BLaER1 treated with 17β-estradiol and CSF1 and Interleukin-3, amounts not matched to agents 10 nM and 100 nM (cell line): ENCODE measurements at regions not wholly inside any gene's neighbourhood (a gene's known extent, or its start where the extent isn't known, plus 50 kb on each side); places are given as distances from the start of the nearest gene placed in this dataset.

Experiments
- H3K27ac ChIP-seq, 11 experiments: shearing (Covaris generic); formaldehyde crosslinking; 2 replicates each; pipeline ENCODE4 v1.8.1; 2022
- H3K27me3 ChIP-seq, 11 experiments: shearing (Covaris generic); formaldehyde crosslinking; 2 replicates each; pipeline ENCODE4 v1.8.1; 2022
- H3K36me3 ChIP-seq, 11 experiments: shearing (Covaris generic); formaldehyde crosslinking; 2 replicates each; pipeline ENCODE4 v1.8.1; 2022
- H3K4me1 ChIP-seq, 10 experiments: shearing (Covaris generic); formaldehyde crosslinking; 2 replicates each; pipeline ENCODE4 v1.8.1; 2022
- H3K4me2 ChIP-seq, 11 experiments: shearing (Covaris generic); formaldehyde crosslinking; 2 replicates each; pipeline ENCODE4 v1.8.1; 2022
- H3K4me3 ChIP-seq, 10 experiments: shearing (Covaris generic); formaldehyde crosslinking; 2 replicates each; pipeline ENCODE4 v1.8.1; 2022
- H3K9ac ChIP-seq, 11 experiments: shearing (Covaris generic); formaldehyde crosslinking; 2 replicates each; pipeline ENCODE4 v1.8.1; 2022
- H3K9me3 ChIP-seq, 11 experiments: shearing (Covaris generic); formaldehyde crosslinking; replicated peaks in 1 of 11; 2 replicates each; pipeline ENCODE4 v1.8.1; 2022
- H4K20me1 ChIP-seq, 11 experiments: shearing (Covaris generic); formaldehyde crosslinking; 2 replicates each; pipeline ENCODE4 v1.8.1; 2022
- Cebpa-rat ChIP-seq, 11 experiments: shearing (Covaris generic); IDR thresholded peaks; 2 replicates each; pipeline ENCODE4 v1.8.1; 2022

DNA sequence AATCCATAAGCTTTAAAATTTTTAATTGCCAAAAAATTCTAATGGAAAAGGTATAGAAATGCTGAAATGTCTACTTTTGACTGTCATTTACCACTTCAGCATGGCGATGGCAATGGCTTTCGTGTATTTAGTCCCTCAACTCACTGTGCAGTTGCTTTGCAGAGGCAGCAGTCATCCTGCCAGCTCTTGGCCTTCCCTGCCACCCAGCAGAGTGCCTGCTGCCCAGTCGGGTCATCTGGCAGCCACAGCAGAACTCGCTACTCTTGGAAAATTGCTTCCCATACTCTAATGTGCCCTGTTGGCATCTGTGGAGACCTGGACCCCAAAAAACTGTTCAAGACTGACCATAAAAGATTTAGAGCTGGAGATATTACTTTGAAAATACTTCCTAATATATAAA, 383.2 kb downstream of the UQCRFS1 start:
- no peaks in the 10 kb centered on the region for H4K20me1 ChIP-seq
- H3K9me3 ChIP-seq: no peaks in the 10 kb centered on the region
- H3K4me1 ChIP-seq: no peaks in the 10 kb centered on the region
- TF ChIP-seq Cebpa-rat (IDR thresholded peaks at IDR 0.05): no peak
- no peak overlapping the region for H3K27ac ChIP-seq
- no peak overlapping the region for H3K9ac ChIP-seq
- no peak overlapping the region for H3K4me3 ChIP-seq
- no peaks in the 10 kb centered on the region for H3K36me3 ChIP-seq
- H3K27me3 ChIP-seq: no peaks in the 10 kb centered on the region; a peak in 1 of 22 replicates
- H3K4me2 ChIP-seq: no peak overlapping the region

DNA sequence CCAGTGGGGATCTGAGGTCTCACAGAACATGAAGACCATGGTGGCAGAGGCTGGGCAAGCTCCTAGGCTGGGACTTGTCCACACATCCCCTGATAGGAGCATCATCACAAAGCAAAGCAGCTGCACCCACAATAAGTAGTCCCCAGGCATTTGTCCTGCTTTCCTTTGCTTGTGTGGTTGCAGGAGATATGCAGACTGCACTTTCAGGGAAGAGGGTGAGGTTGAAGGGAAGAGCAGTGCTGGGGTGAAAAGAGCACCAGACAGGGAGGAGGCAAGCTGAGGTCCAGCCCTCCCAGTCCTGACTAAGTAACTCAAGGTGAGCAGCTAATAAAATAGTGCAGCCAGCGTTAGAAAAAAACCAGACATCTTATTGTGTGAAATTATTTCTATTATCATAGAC, 383.6 kb downstream of the UQCRFS1 start:
- TF ChIP-seq Cebpa-rat (IDR thresholded peaks at IDR 0.05): no peak
- H3K27me3 ChIP-seq: no peaks in the 10 kb centered on the region; a peak in 1 of 22 replicates

DNA sequence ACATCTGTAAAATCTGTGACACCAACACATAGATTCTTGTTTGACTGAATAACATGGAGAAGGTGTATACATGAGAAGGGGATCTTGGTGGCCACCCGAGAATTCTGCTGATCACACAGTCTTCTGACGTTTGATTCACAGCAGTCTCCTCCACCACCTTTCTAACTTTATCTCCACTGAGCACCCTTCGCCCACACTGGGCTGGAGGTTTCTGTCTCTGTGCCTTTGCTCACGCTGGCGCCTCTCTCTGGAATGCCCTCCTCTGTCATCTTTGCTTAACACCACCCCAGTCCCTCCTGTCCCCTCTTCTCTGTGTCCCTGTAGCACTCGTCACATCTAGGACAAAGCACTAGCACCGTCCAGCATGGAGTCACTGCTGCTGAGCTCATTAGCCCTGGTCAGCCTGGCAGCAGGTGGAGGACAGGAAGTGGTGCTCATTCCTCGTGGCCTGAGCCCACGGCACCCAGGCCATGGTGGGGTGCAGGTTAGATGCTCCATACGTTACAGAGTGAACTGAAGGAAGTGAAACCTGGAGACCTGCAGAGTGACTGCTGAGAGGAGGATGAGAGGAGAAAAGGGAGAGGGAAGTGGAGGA, 384.6 kb downstream of the UQCRFS1 start:
- no peak overlapping the region for H3K4me3 ChIP-seq
- H3K36me3 ChIP-seq: no peaks in the 10 kb centered on the region
- H3K4me1 ChIP-seq: no peaks in the 10 kb centered on the region
- H3K27ac ChIP-seq: no peak overlapping the region
- no peak overlapping the region for H3K9ac ChIP-seq
- H3K4me2 ChIP-seq: no peak overlapping the region
- H3K9me3 ChIP-seq: no peaks in the 10 kb centered on the region
- no peaks in the 10 kb centered on the region for H4K20me1 ChIP-seq
- no peak for TF ChIP-seq Cebpa-rat (IDR thresholded peaks at IDR 0.05)
- H3K27me3 ChIP-seq: no peaks in the 10 kb centered on the region; a peak in 1 of 22 replicates

More for the DNA sequence above, 383.6 kb downstream of the UQCRFS1 start:
- Histone ChIP-seq H3K9me3 (no peaks in the 10 kb centered on the region), H3K27ac (no peak overlapping the region), H3K9ac (no peak overlapping the region), H3K4me3 (no peak overlapping the region), H4K20me1 (no peaks in the 10 kb centered on the region), H3K36me3 (no peaks in the 10 kb centered on the region), H3K4me1 (no peaks in the 10 kb centered on the region), H3K4me2 (no peak overlapping the region)

DNA sequence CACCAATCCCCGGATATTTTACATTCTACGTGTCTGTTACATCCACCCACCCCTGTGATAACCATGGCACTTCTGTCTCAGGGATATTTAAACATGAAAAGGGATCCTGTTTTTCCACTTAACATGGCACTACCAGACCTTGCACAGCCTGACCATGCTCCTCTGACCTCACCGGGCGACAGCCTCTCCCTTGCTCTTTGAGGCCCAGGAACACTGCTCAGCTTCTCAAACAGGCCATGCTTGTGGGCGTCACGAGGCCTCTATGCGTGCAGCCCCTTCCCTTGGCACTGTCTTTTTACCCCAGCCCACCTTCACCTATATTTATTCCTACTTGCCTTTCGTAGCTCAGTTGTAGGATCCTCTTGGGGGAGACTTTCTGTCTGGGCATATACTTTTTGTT, 385.6 kb downstream of the UQCRFS1 start:
- Histone ChIP-seq H4K20me1 (no peaks in the 10 kb centered on the region), H3K36me3 (no peaks in the 10 kb centered on the region), H3K9ac (no peak overlapping the region), H3K4me3 (no peak overlapping the region), H3K4me2 (no peak overlapping the region), H3K9me3 (no peaks in the 10 kb centered on the region), H3K27ac (no peak overlapping the region), H3K4me1 (no peaks in the 10 kb centered on the region), H3K27me3 (no peaks in the 10 kb centered on the region; a peak in 1 of 22 replicates)
- no peak for TF ChIP-seq Cebpa-rat (IDR thresholded peaks at IDR 0.05)

DNA sequence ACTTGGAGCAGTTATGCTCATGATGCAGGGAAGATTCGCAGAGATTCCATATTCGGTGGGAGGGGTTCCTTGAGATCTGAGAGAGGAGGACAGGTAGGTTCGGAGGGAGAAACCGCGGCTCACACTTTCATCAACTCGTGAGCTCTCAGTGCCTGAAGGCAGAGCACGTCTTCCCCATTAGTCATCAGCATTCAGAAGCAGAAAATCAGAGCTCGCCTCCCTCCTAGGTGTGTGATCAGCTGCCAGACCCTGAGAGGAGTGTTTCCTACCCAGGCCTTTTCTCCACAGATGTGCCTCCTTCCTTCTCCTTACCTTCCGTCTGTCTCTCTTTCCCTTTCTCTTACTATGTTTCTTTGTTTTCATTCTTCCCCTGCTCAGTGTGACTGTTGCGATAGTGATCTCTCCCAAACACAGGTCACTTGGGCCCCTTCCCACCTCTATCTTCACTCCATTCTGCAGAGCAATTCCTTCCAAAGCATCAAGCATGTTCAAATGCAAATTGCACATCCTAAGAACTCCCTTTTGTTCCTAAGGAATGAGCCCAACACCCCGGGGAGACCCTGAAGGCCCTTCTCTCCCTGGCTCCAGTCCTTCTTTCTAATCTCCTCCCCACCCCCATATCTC, 389.5 kb downstream of the UQCRFS1 start:
- Histone ChIP-seq H3K9me3 (no peaks in the 10 kb centered on the region), H3K27me3 (no peaks in the 10 kb centered on the region; a peak in 1 of 22 replicates), H3K4me2 (no peak overlapping the region), H3K4me1 (no peaks in the 10 kb centered on the region), H4K20me1 (no peaks in the 10 kb centered on the region), H3K27ac (no peak overlapping the region), H3K4me3 (no peak overlapping the region), H3K36me3 (no peaks in the 10 kb centered on the region), H3K9ac (no peak overlapping the region)
- TF ChIP-seq Cebpa-rat (IDR thresholded peaks at IDR 0.05): no peak

DNA sequence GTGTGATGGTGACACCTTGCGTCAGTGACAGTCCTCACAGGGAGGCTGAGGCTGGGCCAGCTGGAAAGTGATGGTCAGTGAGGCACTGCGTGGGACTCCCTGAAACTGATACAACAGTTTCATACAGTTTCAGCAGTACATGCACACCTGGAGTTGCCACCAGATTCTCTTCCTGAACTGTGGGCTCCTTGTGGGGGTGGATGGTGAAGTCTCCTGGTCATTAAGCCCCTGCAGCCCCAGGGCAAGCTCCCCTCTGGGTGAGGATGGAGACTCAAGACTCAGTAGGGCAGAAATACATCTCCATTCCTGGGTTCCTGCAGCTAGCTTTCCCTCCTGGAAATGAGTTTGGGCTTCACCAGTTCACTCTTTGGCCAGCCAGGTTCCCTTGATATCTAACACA, 392.7 kb downstream of the UQCRFS1 start:
- Histone ChIP-seq H3K4me3 (no peak overlapping the region), H3K27ac (no peak overlapping the region), H3K36me3 (no peaks in the 10 kb centered on the region), H3K9me3 (peaks cover under 1 to 6% (median 3%) of the 10 kb centered on the region in 11 experiments; a peak in 10 of 22 replicates), H3K4me1 (no peaks in the 10 kb centered on the region), H3K9ac (no peak overlapping the region), H3K4me2 (no peak overlapping the region), H4K20me1 (no peaks in the 10 kb centered on the region), H3K27me3 (no peaks in the 10 kb centered on the region)
- TF ChIP-seq Cebpa-rat (IDR thresholded peaks at IDR 0.05): no peak

DNA sequence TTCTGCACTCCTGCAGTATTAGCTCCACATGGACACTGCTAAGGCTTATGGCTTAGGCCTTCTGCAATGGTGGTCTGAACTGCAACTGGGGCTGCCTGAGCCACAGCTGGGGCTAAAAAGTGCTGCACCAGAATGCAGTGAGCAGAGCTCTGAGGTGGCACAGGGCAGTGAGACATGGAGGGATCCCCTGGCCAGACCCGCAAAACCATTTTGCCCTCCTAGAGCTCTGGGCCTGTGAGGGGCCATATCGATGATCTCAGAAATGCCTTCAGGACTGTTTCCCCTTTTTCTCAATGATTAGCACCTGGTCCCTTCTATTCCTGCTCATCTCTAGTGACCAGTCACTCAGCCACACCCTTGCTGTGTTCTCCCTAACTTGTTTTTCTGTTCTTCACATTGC, 397.7 kb downstream of the UQCRFS1 start:
- Histone ChIP-seq H4K20me1 (no peaks in the 10 kb centered on the region), H3K9me3 (peaks cover 5 to 11% (median 8%) of the 10 kb centered on the region in 11 experiments; a peak in 10 of 22 replicates), H3K27ac (no peak overlapping the region), H3K27me3 (no peaks in the 10 kb centered on the region), H3K4me2 (no peak overlapping the region), H3K36me3 (no peaks in the 10 kb centered on the region), H3K4me1 (no peaks in the 10 kb centered on the region), H3K9ac (no peak overlapping the region), H3K4me3 (no peak overlapping the region)
- TF ChIP-seq Cebpa-rat (IDR thresholded peaks at IDR 0.05): no peak

DNA sequence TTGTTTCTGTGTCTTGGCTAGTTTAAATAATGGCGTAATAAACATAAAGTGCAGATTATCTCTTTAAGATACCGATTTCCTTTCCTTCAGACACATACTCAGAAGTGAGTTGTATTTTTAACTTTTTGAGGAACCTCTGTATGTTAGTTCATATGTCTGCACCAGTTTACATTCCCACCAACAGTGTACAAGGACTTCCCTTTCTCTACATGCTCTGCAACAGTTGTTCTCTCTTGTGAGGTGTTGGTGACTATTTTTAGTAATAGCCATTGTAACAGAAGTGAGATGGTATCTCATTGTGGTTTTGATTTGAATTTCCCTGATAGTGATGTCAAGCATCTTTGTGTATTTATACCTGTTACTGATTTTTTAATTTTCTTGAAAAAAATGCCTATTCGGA, 418.6 kb downstream of the UQCRFS1 start:
- no peak overlapping the region; a peak in 2 of 22 replicates for H3K4me2 ChIP-seq
- H3K27me3 ChIP-seq: no peaks in the 10 kb centered on the region
- no peaks in the 10 kb centered on the region for H3K36me3 ChIP-seq
- no peak overlapping the region for H3K9ac ChIP-seq
- no peak overlapping the region for H3K4me3 ChIP-seq
- H4K20me1 ChIP-seq: no peaks in the 10 kb centered on the region
- H3K27ac ChIP-seq: no peak overlapping the region
- peaks cover 12 to 19% (median 14%) of the 10 kb centered on the region in 11 experiments for H3K9me3 ChIP-seq
- H3K4me1 ChIP-seq: 0 out of 20 replicates have a peak, but pooled peaks cover 0 to 8% (median 0%) of the 10 kb centered on the region in 10 experiments
- no peak for TF ChIP-seq Cebpa-rat (IDR thresholded peaks at IDR 0.05)

DNA sequence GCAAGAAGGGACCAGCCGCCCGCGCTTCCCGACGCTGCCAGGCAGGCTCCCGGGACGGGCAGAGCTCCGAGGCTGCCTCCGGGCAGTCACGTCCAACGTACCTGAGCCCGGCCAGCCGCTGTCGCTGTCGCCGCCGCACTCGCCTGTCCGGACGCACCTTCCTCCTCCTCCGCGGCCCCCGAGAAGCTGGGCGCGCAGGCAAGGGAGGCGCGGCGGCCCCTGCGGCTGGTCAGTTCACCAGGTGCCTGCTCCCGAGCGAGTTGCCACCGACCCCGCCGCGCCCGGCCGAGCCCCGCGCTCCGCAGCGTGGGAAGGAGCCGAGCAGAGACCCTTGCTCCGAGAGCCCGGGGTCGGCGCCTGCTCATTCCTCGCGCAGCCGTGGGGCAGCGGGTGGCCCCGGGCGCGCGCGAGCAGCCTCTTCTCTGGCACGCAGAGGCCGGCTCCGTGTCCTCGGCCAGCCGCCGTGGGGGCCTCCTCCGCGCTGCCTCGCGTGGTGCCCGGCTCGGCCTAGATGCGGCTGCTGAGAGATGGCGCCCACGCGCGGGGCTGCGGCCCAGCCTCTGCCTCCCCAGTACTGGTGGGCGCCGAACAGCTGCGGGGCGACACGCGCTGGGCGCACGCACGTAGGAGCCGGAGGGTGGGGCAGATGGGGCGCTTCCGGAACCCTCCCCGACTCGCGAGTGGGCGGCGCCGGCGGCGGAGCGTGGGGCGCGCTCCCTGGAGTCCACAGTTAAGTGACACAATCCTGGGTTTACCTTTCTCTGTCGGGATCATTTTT, 419.4 kb downstream of the UQCRFS1 start:
- Histone ChIP-seq H3K9ac (no peak overlapping the region), H3K27ac (no peak overlapping the region; a peak in 1 of 22 replicates), H4K20me1 (no peaks in the 10 kb centered on the region), H3K4me3 (no peak overlapping the region), H3K9me3 (peaks cover 12 to 19% (median 14%) of the 10 kb centered on the region in 11 experiments), H3K4me1 (peaks cover 0 to 8% (median 0%) of the 10 kb centered on the region in 10 experiments; a peak in 2 of 20 replicates), H3K27me3 (no peaks in the 10 kb centered on the region), H3K36me3 (no peaks in the 10 kb centered on the region), H3K4me2 (no peak overlapping the region; a peak in 1 of 22 replicates)
- no peak for TF ChIP-seq Cebpa-rat (IDR thresholded peaks at IDR 0.05)
